ENCODE measurements at regions not wholly inside any gene's neighbourhood (a gene's known extent, or its start where the extent isn't known, plus 50 kb on each side); places are given as distances from the start of the nearest gene placed in this dataset.

GRCh38 chr1:209384710-209385550 is 198.6 kb upstream of the CAMK1G start:
- Histone ChIP-seq H3K36me3 (ENCODE audit: control insufficient read depth in 2 of 2, insufficient read depth in 1 of 2, low read length in 2 of 2) (no peaks in the 10 kb centered on the region), H3K4me3 (ENCODE audit: low read depth, low read length) (no peak overlapping the region), H3K4me1 (ENCODE audit: control insufficient read depth, insufficient read depth, low read length) (no peaks in the 10 kb centered on the region), H3K27ac (ENCODE audit: extremely low read depth, low read depth, low read length) (no peak overlapping the region), H3K9me3 (ENCODE audit: control insufficient read depth, insufficient read depth, low read depth, low read length) (no peaks in the 10 kb centered on the region)
- TF ChIP-seq REPIN1 (tag by site-specific recombination; IDR thresholded peaks at IDR 0.05; ENCODE audit: low read depth) (no peak), GLI4 (tag by site-specific recombination; IDR thresholded peaks at IDR 0.05) (no peak), ZBTB20 (tag by site-specific recombination; IDR thresholded peaks at IDR 0.05) (no peak), TCF7L2 (IDR thresholded peaks at IDR 0.05; ENCODE audit: borderline replicate concordance, low read depth, low read length) (no peak), MEIS1 (CRISPR knock-in tag; IDR thresholded peaks at IDR 0.05; ENCODE audit: borderline replicate concordance) (no peak), SP3 (tag by site-specific recombination; IDR thresholded peaks at IDR 0.05) (no peak), ZNF133 (tag by site-specific recombination; IDR thresholded peaks at IDR 0.05) (no peak), ZNF350 (tag by site-specific recombination; IDR thresholded peaks at IDR 0.05) (no peak), ZNF518A (tag by site-specific recombination; conservative IDR thresholded peaks at IDR 0.05; ENCODE audit: low read depth) (no peak), ZNF670 (tag by site-specific recombination; IDR thresholded peaks at IDR 0.05; ENCODE audit: low read depth) (no peak), ZNF292 (tag by site-specific recombination; IDR thresholded peaks at IDR 0.05; ENCODE audit: borderline replicate concordance, low read depth) (no peak), ZNF2 (tag by site-specific recombination; IDR thresholded peaks at IDR 0.05) (no peak), ZNF169 (tag by site-specific recombination; IDR thresholded peaks at IDR 0.05) (no peak), KLF9 (tag by site-specific recombination; IDR thresholded peaks at IDR 0.05; ENCODE audit: low read depth) (no peak), SETDB1 (IDR thresholded peaks at IDR 0.05; ENCODE audit: insufficient read length, low read length) (no peak), SCRT1 (tag by site-specific recombination; IDR thresholded peaks at IDR 0.05; ENCODE audit: borderline replicate concordance) (no peak), OVOL3 (tag by site-specific recombination; IDR thresholded peaks at IDR 0.05) (no peak)
- TF ChIP-seq, protein P1, sequence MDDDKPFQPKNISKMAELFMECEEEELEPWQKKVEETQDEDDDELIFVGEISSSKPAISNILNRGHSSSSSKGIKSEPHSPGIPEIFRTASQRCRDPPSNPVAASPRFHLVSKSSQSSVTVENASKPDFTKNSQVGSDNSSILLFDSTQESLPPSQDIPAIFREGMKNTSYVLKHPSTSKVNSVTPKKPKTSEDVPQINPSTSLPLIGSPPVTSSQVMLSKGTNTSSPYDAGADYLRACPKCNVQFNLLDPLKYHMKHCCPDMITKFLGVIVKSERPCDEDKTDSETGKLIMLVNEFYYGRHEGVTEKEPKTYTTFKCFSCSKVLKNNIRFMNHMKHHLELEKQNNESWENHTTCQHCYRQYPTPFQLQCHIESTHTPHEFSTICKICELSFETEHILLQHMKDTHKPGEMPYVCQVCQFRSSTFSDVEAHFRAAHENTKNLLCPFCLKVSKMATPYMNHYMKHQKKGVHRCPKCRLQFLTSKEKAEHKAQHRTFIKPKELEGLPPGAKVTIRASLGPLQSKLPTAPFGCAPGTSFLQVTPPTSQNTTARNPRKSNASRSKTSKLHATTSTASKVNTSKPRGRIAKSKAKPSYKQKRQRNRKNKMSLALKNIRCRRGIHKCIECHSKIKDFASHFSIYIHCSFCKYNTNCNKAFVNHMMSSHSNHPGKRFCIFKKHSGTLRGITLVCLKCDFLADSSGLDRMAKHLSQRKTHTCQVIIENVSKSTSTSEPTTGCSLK (tag by site-specific recombination; IDR thresholded peaks at IDR 0.05) = no peak
- TF ChIP-seq, protein P2, sequence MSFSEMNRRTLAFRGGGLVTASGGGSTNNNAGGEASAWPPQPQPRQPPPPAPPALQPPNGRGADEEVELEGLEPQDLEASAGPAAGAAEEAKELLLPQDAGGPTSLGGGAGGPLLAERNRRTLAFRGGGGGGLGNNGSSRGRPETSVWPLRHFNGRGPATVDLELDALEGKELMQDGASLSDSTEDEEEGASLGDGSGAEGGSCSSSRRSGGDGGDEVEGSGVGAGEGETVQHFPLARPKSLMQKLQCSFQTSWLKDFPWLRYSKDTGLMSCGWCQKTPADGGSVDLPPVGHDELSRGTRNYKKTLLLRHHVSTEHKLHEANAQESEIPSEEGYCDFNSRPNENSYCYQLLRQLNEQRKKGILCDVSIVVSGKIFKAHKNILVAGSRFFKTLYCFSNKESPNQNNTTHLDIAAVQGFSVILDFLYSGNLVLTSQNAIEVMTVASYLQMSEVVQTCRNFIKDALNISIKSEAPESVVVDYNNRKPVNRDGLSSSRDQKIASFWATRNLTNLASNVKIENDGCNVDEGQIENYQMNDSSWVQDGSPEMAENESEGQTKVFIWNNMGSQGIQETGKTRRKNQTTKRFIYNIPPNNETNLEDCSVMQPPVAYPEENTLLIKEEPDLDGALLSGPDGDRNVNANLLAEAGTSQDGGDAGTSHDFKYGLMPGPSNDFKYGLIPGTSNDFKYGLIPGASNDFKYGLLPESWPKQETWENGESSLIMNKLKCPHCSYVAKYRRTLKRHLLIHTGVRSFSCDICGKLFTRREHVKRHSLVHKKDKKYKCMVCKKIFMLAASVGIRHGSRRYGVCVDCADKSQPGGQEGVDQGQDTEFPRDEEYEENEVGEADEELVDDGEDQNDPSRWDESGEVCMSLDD (tag by site-specific recombination; IDR thresholded peaks at IDR 0.05) = no peak
- TF ChIP-seq, protein P3, sequence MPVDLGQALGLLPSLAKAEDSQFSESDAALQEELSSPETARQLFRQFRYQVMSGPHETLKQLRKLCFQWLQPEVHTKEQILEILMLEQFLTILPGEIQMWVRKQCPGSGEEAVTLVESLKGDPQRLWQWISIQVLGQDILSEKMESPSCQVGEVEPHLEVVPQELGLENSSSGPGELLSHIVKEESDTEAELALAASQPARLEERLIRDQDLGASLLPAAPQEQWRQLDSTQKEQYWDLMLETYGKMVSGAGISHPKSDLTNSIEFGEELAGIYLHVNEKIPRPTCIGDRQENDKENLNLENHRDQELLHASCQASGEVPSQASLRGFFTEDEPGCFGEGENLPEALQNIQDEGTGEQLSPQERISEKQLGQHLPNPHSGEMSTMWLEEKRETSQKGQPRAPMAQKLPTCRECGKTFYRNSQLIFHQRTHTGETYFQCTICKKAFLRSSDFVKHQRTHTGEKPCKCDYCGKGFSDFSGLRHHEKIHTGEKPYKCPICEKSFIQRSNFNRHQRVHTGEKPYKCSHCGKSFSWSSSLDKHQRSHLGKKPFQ (tag by site-specific recombination; IDR thresholded peaks at IDR 0.05) = no peak
- ChIA-PET POLR2A (interaction anchor here (0.6 kb wide), 1 partner anchor 16 kb away, joined by 4 read pairs; no protein-coding TSS in a partner anchor), CTCF (interaction anchor here (0.7 to 1.0 kb wide), 4 partner anchors 31 to 182 kb away, joined by 3 to 4 read pairs (median 3); no protein-coding TSS in a partner anchor)
